H1 (cell line): ENCODE measurements at regions not wholly inside any gene's neighbourhood (a gene's known extent, or its start where the extent isn't known, plus 50 kb on each side); places are given as distances from the start of the nearest gene placed in this dataset.

Source experiments
- JUND ChIP-seq: IDR thresholded peaks from 2 replicates; pipeline ENCODE4 v1.6.1; 2011; ENCODE audit warnings: mild to moderate bottlenecking, improper control_type of control experiment, low read length
- KDM5A ChIP-seq: fragments of 200-600 bp; IDR thresholded peaks from 2 replicates; pipeline ENCODE4 v1.7.1; 2012; ENCODE audit warnings: mild to moderate bottlenecking, low read length, inconsistent platforms, mixed read lengths
- POLR2AphosphoS5 ChIP-seq: IDR thresholded peaks from 2 replicates; pipeline ENCODE4 v1.6.1; 2011; ENCODE audit warnings: low read depth, low read length
- SP1 ChIP-seq: IDR thresholded peaks from 2 replicates; pipeline ENCODE4 v1.6.1; 2011; ENCODE audit warnings: low read depth, low read length
- SUZ12 ChIP-seq: fragments of 200-600 bp; sonication (generic); IDR thresholded peaks from 2 replicates; pipeline ENCODE4 v1.6.1; 2012; ENCODE audit warnings: mild to moderate bottlenecking, inconsistent platforms, low read length, moderate library complexity, mixed read lengths
- TEAD4 ChIP-seq: IDR thresholded peaks from 2 replicates; pipeline ENCODE4 v1.6.1; 2012; ENCODE audit warnings: low read depth, low read length, inconsistent platforms, mixed read lengths
- YY1 ChIP-seq: IDR thresholded peaks from 2 replicates; pipeline ENCODE4 v1.6.1; 2011; ENCODE audit warnings: low read depth, mild to moderate bottlenecking, low read length
- TF ChIP-seq, protein P1 (sequence below): fragments of 300-600 bp; sonication (generic); IDR thresholded peaks from 2 replicates; pipeline ENCODE4 v1.7.1; 2012; ENCODE audit warnings: low read length, moderate library complexity, mild to moderate bottlenecking, inconsistent platforms; ENCODE audit not compliant: insufficient replicate concordance

DNA sequence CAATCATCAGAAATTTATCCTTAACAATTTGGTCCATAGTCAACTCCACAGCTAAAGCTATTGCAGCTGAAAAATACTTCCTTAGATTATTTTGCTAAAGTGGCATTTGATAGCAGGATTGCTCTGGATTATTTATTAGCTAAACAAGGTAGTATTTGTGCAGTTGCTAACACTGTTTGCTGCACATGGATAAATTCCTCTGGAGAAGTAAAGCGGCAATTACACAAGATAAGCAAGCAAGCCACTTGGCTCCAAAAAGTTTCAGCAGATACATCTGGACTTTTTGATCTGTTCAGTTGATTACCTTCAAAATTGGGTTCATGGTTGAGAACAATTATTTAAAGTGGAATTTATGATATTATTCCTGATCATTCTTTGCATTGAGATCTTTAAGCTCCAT is 971.5 kb downstream of the C4orf33 start (continued):
- TF ChIP-seq, protein P1, sequence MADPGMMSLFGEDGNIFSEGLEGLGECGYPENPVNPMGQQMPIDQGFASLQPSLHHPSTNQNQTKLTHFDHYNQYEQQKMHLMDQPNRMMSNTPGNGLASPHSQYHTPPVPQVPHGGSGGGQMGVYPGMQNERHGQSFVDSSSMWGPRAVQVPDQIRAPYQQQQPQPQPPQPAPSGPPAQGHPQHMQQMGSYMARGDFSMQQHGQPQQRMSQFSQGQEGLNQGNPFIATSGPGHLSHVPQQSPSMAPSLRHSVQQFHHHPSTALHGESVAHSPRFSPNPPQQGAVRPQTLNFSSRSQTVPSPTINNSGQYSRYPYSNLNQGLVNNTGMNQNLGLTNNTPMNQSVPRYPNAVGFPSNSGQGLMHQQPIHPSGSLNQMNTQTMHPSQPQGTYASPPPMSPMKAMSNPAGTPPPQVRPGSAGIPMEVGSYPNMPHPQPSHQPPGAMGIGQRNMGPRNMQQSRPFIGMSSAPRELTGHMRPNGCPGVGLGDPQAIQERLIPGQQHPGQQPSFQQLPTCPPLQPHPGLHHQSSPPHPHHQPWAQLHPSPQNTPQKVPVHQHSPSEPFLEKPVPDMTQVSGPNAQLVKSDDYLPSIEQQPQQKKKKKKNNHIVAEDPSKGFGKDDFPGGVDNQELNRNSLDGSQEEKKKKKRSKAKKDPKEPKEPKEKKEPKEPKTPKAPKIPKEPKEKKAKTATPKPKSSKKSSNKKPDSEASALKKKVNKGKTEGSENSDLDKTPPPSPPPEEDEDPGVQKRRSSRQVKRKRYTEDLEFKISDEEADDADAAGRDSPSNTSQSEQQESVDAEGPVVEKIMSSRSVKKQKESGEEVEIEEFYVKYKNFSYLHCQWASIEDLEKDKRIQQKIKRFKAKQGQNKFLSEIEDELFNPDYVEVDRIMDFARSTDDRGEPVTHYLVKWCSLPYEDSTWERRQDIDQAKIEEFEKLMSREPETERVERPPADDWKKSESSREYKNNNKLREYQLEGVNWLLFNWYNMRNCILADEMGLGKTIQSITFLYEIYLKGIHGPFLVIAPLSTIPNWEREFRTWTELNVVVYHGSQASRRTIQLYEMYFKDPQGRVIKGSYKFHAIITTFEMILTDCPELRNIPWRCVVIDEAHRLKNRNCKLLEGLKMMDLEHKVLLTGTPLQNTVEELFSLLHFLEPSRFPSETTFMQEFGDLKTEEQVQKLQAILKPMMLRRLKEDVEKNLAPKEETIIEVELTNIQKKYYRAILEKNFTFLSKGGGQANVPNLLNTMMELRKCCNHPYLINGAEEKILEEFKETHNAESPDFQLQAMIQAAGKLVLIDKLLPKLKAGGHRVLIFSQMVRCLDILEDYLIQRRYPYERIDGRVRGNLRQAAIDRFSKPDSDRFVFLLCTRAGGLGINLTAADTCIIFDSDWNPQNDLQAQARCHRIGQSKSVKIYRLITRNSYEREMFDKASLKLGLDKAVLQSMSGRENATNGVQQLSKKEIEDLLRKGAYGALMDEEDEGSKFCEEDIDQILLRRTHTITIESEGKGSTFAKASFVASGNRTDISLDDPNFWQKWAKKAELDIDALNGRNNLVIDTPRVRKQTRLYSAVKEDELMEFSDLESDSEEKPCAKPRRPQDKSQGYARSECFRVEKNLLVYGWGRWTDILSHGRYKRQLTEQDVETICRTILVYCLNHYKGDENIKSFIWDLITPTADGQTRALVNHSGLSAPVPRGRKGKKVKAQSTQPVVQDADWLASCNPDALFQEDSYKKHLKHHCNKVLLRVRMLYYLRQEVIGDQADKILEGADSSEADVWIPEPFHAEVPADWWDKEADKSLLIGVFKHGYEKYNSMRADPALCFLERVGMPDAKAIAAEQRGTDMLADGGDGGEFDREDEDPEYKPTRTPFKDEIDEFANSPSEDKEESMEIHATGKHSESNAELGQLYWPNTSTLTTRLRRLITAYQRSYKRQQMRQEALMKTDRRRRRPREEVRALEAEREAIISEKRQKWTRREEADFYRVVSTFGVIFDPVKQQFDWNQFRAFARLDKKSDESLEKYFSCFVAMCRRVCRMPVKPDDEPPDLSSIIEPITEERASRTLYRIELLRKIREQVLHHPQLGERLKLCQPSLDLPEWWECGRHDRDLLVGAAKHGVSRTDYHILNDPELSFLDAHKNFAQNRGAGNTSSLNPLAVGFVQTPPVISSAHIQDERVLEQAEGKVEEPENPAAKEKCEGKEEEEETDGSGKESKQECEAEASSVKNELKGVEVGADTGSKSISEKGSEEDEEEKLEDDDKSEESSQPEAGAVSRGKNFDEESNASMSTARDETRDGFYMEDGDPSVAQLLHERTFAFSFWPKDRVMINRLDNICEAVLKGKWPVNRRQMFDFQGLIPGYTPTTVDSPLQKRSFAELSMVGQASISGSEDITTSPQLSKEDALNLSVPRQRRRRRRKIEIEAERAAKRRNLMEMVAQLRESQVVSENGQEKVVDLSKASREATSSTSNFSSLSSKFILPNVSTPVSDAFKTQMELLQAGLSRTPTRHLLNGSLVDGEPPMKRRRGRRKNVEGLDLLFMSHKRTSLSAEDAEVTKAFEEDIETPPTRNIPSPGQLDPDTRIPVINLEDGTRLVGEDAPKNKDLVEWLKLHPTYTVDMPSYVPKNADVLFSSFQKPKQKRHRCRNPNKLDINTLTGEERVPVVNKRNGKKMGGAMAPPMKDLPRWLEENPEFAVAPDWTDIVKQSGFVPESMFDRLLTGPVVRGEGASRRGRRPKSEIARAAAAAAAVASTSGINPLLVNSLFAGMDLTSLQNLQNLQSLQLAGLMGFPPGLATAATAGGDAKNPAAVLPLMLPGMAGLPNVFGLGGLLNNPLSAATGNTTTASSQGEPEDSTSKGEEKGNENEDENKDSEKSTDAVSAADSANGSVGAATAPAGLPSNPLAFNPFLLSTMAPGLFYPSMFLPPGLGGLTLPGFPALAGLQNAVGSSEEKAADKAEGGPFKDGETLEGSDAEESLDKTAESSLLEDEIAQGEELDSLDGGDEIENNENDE = no peak
- TF ChIP-seq SUZ12 (no peak), JUND (no peak), YY1 (no peak), TEAD4 (no peak), POLR2AphosphoS5 (no peak), SP1 (no peak), KDM5A (no peak)
